ENCODE measurements at regions not wholly inside any gene's neighbourhood (a gene's known extent, or its start where the extent isn't known, plus 50 kb on each side); places are given as distances from the start of the nearest gene placed in this dataset.

- TF ChIP-seq CTCF (IDR thresholded peaks at IDR 0.05; ENCODE audit: low read depth, low read length) (no peak), POLR2A (IDR thresholded peaks at IDR 0.05; ENCODE audit: extremely low read depth, insufficient read length) (no peak), MAX (IDR thresholded peaks at IDR 0.05; ENCODE audit: low read depth, low read length) (no peak), MYC (IDR thresholded peaks at IDR 0.05; ENCODE audit: low read depth, low read length) (no peak)
These were observed 268.1 kb upstream of the LINC00305 start for GRCh38 chr18:64416990-64417389.
